ENCODE measurements at regions not wholly inside any gene's neighbourhood (a gene's known extent, or its start where the extent isn't known, plus 50 kb on each side); places are given as distances from the start of the nearest gene placed in this dataset.
"Not testable (repeated sequence)": the region's sequence is repeated elsewhere in the genome, so short reads cannot be mapped to it uniquely, and the experiment has no call there.

DNA sequence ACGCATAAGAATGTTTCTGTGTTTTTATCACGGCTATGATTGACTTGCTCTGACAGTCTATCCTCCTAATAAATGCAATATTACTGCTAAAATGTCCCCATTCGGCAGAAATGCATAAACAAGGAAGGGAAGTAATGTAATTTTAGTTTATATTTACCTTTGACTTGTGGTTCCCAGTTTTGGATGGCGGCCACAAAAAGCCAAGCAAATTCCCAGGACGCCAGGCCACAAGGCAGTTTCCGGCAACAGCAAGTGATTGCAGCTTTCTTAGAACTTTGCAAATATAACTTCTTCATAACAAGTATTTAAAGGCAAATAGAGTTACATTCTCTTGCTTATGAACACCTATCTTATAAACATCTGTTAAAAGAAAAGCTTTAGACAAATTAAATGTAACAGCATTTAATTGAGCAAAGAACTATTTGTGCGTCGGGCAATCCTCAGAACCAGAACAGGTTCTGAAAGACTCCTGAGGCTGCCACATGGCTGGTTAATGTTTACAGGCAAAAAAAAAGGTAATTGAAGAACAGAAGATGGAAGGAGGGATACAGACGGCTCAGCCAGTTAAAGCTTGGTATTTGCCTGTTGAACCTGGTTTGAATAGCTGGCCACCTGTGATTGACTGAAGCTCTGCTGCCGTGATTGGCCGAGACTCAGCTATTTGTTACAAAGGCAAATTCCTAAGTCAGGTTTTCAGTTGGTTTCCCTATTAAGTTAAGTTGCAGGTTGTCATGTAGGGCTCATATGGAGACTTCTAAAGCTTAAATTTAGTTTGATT, 80.8 kb downstream of the C21orf91 start:
- no peak for DNase-seq (ENCODE audit: low read depth)

DNA sequence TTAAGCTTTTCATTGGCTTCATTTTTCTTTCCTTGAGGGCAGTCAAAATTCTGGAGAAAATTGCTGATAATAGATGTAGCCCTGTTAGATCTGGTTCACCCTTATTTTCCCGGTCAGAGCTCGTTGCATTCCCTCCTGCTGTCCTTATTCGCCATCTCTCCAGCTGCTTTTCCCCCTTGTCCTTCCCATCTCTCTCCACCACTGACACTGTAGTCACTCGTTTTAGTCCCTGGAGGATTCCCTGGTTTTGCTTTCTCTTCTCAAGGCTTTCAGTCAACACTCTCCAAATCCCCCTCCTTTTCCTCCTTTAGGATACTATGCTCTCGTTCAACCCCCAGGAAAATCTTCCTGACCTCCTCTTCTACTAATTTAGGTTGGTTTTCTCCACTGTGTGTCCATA, 83.1 kb downstream of the C21orf91 start:
- DNase-seq (ENCODE audit: low read depth), result no peak

DNA sequence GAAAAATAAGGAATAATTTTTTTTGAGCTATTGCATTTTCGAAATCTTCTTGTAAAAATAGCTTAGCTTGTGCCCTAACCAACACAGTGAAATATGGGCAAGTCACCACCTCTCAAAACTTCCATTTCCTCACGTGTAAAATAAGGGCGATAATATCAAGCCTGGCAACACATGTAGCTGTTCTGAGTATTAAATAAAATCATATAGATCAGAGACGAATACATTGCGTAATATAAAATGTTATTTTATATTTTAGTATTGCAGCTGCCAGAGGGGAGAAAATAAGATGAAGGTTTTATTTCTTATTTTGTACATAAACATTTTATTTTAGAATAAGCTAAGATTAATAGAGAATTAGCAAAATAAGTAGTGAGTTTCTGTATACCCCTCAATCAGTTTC, 85.9 kb downstream of the C21orf91 start:
- DNase-seq (ENCODE audit: low read depth), result no peak

DNA sequence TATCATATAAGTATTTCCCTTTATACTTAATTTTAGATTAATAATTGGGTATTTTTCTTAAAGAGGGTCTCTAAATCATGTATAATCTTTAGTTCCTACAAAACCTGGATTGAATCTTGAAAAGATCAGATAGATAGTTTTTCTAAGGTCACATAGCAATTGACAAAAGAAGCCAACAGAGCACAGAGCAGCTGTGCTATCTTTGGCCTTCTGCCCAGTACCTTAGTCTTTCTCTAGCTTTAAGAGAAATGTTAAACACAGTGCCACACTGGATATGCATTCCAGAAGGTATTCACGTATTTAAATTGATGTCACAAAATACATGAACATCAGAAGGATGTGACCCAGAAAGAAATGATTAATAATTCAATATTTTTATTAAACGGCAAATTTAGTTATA, 86.8 kb downstream of the C21orf91 start:
- DNase-seq (ENCODE audit: low read depth), result no peak

DNA sequence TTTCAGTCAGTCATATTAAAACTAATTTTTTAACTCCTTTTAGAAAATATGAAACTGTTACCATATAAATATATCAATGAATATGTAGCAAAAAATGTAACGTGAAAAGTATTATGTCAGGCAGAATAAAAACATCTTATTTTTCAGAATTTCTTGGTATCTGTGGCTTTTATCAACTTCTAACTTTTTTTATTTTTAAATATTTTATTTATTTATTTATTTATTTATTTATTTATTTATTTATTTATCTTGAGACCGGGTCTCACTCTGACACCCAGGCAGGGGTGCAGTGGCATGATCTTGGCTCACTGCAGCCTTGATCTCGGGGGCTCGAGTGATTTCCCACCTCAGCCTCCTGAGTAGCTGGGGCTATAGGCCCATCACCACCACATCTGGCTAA, 87.6 kb downstream of the C21orf91 start:
- DNase-seq (ENCODE audit: low read depth), result no peak

DNA sequence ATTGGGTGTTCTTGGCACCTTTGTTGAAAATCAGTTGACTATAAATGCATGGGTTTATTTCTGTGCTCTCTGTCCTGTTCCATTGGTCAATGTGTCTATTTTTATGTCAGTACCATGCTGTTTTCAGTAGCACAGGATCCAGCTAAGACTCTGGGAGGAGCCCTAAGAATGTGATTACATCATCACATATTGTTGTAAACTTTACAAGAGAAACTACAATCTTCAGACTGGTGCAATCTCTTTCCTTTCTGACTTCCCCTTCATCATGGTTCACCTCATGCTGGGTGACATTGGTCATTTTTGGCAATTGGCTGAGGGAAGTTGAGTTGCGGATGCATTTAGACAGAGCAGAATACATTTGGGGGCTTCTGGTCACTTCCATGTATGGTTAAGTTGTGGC, 88.4 kb downstream of the C21orf91 start:
- no peak for DNase-seq (ENCODE audit: low read depth)

DNA sequence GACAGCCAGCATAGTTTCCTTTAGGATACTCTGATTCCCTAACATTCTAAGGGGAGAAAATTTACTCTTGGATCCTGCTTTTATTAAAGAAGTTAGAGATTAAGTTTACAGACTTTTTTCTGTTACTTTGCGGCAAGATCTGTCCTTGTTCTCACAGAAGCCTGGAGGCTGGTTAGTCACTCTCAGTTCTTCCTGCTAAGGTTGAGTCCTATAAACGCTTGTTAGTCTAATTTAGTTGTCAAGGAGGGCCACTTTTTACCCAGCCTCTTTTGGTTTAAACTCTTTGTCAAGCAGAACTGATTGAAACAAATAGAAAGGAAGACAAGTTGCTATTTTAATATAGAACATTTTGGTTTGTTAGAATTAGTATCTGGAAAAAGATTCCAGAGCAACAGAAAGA, 89.7 kb downstream of the C21orf91 start:
- no peak for DNase-seq (ENCODE audit: low read depth)

DNA sequence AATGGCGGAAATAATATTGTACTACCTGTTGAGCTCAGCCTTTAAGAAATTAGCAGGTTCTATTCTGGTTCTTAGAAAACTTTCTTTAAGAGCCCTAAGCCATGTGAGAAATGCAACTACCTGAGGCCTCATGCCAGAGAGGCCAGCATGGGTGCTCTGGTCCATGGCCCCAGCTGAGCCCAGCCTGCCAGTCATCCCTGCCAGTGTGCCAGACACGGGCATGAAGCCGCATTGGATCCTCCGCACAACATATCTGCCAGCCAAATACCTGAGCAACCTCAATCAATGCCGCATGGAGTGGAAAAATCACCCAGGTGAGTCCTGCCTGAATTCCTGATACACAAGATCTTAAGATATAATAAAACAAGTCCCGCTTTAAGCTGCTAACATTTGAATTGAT, 91.8 kb downstream of the C21orf91 start:
- DNase-seq (ENCODE audit: low read depth), result no peak

DNA sequence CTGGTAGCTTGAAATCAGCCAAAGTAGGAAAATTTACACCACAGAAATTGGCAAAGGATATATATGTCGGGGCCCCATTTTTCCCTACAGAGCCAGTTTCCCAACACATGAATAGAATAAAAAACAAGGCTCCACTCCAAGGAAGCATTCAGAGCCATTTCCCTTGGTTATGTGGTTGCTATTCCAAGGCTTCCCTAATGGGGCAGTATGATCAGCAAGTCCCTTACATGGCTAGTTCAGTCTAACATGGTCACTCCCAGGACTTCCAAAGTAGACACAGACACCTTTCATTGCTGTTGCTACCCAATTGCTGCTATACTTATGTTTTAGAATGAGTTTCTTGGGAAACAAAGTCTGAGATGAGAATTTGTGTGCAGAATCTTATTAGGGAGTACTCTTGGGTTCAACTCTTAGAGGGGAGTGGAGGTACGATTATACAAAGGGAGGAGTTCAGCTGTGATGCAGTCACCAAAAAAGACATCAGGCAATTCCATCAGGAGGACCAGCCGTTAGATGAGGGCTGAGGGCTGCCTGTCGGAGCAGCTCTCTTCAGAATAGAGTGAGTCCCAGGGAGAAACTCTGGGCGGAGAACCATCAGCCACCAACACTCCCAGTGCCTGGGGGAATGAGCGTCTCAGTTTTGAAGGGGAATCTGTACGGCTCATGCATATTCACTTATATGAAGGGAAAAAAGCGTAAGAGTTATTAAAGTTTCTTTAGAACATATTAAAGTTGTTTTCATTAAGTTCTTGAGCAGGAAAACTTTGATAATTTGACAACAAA, 92.9 kb downstream of the C21orf91 start:
- no peak for DNase-seq (ENCODE audit: low read depth)

DNA sequence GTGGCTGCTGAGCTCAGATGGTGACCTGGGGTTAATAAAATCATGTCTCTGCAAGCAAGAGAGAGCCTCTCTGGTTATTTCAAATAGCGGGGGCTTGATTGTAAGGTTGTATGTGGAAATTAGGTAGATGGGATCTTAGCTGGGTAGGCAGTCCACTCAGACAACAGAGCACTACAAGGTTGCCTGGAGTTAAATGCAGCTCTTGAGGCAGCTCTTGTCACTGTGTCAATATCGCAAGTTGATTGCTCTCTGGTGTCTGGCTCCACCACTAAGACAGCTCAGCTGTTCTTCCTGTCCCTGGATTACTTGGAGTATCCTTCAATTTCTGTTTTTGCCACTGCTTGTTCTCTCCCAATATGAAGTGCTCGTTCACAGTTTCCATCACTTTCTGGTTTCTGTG, 93.8 kb downstream of the C21orf91 start:
- no peak for DNase-seq (ENCODE audit: low read depth)

DNA sequence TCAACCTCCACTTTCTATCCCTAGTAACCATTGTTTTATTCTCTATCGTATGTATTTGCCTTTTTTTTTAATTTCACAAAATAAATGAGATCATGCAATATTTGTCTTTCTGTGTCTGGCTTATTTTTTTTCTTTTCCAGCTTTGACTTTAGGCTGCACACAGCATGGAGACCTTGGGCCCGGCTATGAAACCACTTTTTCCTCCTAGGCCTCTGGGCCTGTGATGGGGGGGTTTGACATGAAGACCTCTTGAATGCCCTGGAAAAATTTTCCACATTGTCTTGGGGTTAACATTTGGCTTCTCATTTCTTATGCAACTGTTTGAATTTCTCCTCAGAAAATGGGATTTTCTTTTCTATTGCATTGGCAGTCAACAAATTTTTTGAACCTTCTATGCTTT, 100.2 kb upstream of the BTG3 start:
- no peak for DNase-seq (ENCODE audit: low read depth)

DNA sequence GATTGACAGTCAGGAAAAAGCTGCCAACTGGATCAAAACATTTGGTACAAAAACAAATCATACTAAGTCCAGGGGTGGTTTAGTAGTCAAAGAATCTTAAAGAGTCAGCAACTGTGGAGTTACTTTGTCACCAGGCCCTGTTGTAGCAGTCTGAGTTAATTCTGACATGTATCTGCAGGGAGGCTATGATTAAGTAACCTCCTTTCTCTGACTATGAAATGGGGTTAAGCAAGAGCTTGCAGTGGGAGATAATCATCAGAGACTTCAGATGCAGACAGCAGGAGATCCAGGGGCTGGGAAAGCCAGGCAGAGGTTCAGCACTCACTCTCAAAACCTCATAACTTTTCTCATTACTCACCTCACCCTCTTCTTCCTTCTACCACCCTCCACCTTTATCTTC, 99.2 kb upstream of the BTG3 start:
- no peak for DNase-seq (ENCODE audit: low read depth)

DNA sequence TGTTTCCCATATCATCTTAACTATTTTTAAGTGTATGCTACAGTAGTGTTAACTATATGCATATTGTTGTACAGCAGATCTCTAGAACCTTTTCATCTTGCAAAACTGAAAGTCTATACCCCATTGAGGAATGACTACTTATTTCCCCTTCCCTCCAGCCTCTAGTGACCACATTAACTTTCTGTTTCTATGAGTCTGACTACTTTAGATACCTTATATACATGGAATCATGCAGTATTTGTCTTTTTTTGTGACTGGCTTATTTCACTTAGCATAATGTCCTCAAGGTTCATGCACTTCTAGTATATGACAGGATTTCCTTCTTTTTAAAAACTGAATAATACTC, 96.5 kb upstream of the BTG3 start:
- DNase-seq (ENCODE audit: low read depth), result no peak

DNA sequence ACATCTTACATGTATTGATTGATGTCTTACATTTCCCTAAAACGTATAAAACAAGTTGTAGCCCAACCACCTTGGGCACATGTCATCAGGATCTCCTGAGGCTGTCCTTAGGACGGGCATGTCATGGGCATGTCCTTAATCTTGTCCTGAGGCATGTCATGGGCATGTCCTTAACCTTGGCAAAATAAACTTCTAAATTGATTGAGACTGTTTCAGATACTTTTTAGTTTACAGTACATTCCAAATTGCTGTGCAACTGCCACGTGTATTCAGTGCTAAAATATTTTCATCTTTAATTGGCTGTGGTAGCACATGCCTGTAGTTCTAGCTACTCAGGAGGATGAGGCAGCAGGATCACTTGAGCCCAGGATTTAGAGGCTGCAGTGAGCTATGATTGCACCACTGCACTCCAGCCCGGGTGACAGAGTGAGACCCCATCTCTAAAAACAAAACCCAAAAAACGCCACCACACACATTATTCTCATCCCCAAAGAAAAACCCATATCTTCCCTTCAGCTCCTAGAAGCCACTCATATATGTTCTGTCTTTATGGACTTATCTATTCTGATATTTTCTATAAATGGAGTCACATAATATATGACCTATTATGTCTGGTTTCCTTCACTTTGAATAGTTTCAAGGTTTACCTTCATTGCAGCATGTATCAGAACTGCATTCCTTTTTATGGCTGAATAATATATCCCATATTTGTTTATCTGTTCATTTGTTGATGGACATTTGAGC, 96.0 kb upstream of the BTG3 start:
- DNase-seq (ENCODE audit: low read depth), result no peak

DNA sequence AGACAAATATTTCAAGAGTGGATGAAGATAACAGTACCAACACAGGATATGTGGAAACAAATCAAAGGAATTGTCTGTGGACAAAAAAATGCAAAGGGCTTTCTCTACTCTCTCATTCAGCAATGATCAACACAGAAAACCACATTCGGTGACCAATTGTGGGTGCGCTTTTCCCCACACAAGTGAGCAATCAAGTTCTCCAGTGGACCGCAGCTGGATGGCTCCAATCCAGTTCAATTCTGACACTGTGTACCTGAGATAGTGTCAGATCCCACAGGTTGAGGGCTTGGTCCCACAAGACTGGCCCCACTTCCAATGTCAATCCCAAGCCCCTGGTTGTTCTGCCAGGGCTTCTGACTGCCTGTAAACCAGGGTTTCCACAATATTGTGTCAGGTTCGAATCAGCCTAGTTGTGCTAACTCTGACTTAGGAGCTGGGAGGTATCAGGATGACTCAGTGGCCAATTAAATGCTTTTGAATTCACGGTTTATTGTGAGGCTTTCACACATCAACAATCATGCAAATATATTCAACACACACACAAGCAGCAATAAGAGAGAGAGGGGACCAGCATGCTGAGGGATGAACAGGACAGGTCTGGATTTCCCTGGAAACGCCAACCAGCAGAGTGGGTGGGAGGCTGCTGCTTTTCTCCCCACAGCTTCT, 87.0 kb upstream of the BTG3 start:
- DNase-seq (ENCODE audit: low read depth), result no peak

DNA sequence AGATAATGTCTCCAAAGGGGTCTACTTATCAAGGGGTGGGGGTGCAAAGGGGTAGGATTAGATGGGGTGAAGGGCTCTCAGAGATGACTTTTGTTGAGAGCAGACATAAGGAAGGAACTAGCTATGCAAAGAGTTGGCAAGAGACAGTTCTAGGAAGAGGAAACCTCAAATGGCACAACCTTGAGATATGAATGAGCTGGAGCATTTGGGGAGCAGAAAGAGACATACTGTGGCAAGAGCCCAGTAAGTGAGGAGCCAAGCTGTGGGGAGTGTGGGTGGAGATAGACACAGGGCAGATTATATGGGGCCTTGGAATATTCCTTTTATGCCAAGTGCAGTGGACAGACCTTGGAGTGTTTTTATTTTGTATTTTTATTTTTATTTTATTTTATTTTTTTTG, 84.8 kb upstream of the BTG3 start:
- no peak for DNase-seq (ENCODE audit: low read depth)

DNA sequence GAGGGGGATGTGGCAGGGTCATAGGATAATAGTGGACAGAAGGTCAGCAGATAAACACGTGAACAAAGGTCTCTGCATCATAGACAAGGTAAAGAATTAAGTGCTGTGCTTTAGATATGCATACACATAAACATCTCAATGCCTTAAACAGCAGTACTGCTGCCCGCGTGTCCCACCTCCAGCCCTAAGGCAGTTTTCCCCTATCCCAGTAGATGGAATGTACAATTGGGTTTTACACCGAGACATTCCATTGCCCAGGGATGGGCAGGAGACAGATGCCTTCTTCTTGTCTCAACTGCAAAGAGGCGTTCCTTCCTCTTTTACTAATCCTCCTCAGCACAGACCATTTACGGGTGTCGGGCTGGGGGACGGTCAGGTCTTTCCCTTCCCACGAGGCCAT, 81.7 kb upstream of the BTG3 start:
- DNase-seq (ENCODE audit: low read depth), result not testable (repeated sequence)

DNA sequence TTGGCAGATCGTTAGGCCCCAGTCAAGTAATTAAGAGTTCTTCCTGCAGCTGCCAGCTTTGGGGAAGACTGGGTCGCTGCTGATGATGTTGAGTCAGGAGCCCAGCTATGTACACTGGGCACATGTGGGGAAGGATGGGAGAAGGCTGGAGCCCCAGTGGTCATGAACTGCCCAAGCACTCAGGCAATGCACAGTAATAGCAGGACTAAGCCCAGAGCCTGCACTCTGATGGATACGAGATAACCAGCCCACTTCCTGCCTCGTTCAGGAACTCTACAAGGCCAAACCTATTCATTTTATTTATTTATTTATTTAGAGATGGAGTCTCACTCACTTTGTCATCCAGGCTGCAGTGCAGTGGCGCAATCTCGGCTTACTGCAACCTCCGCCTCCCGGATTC, 81.1 kb upstream of the BTG3 start:
- DNase-seq (ENCODE audit: low read depth), result no peak

DNA sequence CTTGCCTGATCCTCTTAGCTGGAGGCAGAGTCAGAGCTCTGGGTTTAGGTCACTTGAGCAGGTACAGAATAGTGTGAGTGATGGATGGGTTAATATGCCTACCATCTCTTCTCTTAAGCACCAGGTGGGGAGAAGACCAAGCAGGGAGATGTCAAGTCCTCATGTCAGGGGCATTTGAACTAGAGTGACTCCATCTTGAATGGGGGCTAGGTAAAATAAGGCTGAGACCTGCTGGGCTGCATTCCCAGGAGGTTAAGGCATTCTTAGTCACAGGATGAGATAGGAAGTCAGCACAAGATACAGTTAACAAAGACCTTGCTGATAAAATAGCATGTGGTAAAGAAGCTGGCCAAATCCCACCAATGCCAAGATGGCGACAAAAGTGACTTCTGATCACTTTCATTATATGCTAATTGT, 77.4 kb upstream of the BTG3 start:
- no peak for DNase-seq (ENCODE audit: low read depth)

DNA sequence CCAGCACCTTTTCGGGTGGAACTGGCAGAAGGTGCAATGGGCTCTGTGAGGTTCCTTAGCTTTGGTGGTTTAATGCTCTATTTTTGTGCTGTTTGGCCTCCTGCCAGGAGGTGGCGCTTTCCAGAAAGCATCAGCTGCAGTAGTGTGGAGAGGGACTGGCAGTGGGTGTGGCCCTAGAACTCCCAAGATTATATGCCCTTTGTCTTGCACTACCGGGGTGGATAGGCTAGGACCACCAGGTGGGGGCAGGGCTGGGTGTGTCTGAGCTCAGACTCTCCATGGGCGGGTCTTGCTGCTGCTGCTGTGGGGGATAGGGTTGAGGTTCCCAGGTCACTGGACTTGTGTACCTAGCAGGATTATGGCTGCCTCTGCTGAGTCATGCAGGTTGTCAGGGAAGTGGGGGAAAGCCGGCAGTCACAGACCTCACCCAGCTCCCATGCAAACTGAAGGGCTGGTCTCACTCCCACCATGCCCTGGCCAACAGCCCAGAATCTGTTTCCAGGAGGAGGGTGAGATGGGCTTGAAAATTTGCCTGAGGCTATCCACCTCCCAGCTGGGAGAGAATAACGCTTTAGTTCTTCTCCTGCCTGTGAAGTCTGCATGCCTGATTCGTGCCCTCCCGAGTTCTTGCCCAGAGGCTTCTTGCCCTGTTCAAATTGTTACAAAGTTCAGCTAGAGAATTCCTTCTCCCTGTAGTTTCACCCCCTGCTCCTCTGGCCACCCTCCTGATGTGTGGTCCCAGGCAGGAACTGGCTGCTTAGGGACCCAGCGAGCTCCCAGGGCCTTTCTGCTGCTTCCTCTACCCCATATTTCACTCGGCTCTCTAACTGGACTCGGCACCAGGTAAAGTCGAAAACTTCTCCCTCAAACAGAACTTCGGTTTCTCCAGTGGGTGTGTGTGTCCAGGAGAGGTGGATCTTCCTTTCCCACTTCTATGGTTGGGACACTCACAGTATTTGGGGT, 76.5 kb upstream of the BTG3 start:
- DNase-seq (ENCODE audit: low read depth), result peak; percentile 41

DNA sequence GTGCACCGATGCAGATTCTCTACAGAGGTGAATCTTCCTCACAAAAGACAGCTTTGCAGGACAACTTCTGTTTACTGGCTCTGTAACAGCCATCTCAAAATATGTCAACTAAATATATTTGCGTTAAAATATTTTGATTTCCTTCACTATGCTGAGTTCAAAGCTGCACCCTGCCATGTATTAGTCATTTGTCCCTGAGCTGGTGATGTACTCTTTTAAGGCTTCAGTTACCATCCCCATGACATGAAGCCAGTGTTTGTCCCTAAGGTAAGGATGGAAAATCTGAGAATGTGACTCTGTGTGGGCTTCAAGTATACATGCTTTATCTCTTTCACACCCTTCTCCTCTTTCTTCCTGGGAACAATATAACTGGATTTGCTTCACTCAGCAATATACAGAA, 70.2 kb upstream of the BTG3 start:
- DNase-seq (ENCODE audit: low read depth), result no peak
